Small intestine (tissue), 7 donors: ENCODE measurements at regions not wholly inside any gene's neighbourhood (a gene's known extent, or its start where the extent isn't known, plus 50 kb on each side); places are given as distances from the start of the nearest gene placed in this dataset.

Experiments
- DNase-seq, 2 donors: peaks; one replicate each; pipeline versions ENCODE4 v3.0.0 to v3.0.0-alpha.2; 2013
- FAIRE-seq: peaks from 2 replicates; lab custom pipeline; 2012; peaks lifted over from hg19 to GRCh38; lab: Jason Lieb, UNC
- H3K27ac ChIP-seq, 3 donors: one replicate each; pipeline ENCODE4 v1.5.1; 2013; ENCODE audit warnings: low read length in 2 of 3, mild to moderate bottlenecking in 2 of 3, control low read depth in 1 of 3, inconsistent platforms in 1 of 3, low read depth in 1 of 3, moderate library complexity in 1 of 3
- H3K27me3 ChIP-seq, 3 donors: one replicate each; pipeline ENCODE4 v1.6.1; 2013; ENCODE audit warnings: low read length in 3 of 3, inconsistent platforms in 1 of 3; ENCODE audit not compliant: control insufficient read depth in 3 of 3, insufficient read depth in 3 of 3
- H3K36me3 ChIP-seq, 3 donors: one replicate each; pipeline ENCODE4 v1.6.1; 2013; ENCODE audit warnings: low read length in 3 of 3, inconsistent platforms in 1 of 3, low read depth in 1 of 3, mild to moderate bottlenecking in 1 of 3, moderate library complexity in 1 of 3; ENCODE audit not compliant: control insufficient read depth in 3 of 3, insufficient read depth in 2 of 3
- H3K4me1 ChIP-seq, 3 donors: one replicate each; pipeline ENCODE4 v1.6.1; 2013; ENCODE audit warnings: low read length in 2 of 3, inconsistent platforms in 1 of 3, low read depth in 1 of 3, mild to moderate bottlenecking in 1 of 3, moderate library complexity in 1 of 3; ENCODE audit not compliant: control insufficient read depth in 3 of 3, insufficient read depth in 2 of 3
- H3K4me3 ChIP-seq, 3 donors: one replicate each; pipeline ENCODE4 v1.5.1; 2013; ENCODE audit warnings: low read length in 3 of 3, control low read depth in 1 of 3, inconsistent platforms in 1 of 3, low read depth in 1 of 3, mild to moderate bottlenecking in 1 of 3, moderate library complexity in 1 of 3
- H3K9me3 ChIP-seq, 2 donors: one replicate each; pipeline ENCODE4 v1.6.1; 2013; ENCODE audit warnings: low read depth in 1 of 2, low read length in 1 of 2; ENCODE audit not compliant: control insufficient read depth in 2 of 2, insufficient read depth in 1 of 2
- whole genome bisulfite sequencing, 3 donors: extraction: QIAGEN DNeasy Blood & Tissue Kit; methylation state at CpG; one replicate each; pipeline ENCODE4 v1.1.7; 2013; 5-methylcytosine and 5-hydroxymethylcytosine counted together
- donor health status: healthy with polysubstance abuse.
- donor health status: control.
- donor health status: control.
- donor health status: Bipolar disorder and iron deficiency.
- donor health status: healthy.

DNA sequence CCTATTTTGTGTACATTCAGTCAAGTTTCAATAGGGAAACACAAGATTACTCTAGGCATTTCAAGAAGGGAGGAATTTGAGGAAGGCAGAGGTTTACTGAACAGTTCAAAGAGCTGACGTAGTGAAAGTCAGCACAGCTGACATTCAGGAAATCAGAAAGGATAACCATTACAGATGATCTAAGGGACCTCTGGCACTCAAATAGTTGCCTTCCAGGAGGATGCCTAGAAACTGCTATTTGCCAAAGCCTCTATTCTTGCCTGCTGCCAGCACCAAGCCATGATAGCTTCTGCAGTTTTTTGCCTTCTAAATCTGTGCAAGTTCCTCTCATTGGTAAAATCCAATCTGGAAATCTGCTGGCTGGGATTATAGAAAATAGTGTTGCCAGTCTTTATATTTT is 373.1 kb downstream of the CSNK1G3 start:
- Histone ChIP-seq H3K36me3 (no peaks in the 10 kb centered on the region), H3K9me3 (no peaks in the 10 kb centered on the region), H3K4me1 (peaks cover 0 to 6% (median 0%) of the 10 kb centered on the region in 3 donors), H3K27me3 (no peaks in the 10 kb centered on the region), H3K4me3 (no peak overlapping the region), H3K27ac (no peak overlapping the region)
- FAIRE-seq = no peak
- DNase-seq = no peak
- 70 to 79% (median 77%) methylated on average over 1 of the region's 1 CpG for WGBS, 3 donors

DNA sequence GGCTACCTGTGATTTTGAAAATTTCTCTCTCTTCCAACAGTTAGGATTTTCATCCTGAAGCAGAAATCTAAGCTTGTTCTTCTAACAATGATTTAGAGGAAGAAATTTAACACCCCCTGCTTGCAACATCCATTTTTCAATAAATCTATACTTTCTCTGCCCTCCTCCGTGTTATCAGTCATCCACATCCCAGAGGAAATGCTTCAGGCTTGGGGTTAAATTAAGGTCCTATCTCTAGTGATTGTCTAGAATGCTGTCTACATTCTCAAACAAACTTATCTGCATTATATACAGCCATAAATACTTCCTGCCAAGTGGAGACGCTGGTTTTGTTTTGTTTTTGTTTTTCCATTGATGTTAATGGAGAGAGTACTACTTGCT is 371.0 kb downstream of the CSNK1G3 start:
- H3K4me3 ChIP-seq = no peak overlapping the region
- H3K27me3 ChIP-seq = no peaks in the 10 kb centered on the region
- DNase-seq (peak in 1 of 2 donors; percentile 3), FAIRE-seq (no peak)
- no peak overlapping the region for H3K27ac ChIP-seq
- no peaks in the 10 kb centered on the region for H3K36me3 ChIP-seq
- peaks cover 0 to 6% (median 0%) of the 10 kb centered on the region in 3 donors for H3K4me1 ChIP-seq
- 8 to 16% (median 8%) methylated on average over 2 of the region's 2 CpGs for WGBS, 3 donors
- no peaks in the 10 kb centered on the region for H3K9me3 ChIP-seq

DNA sequence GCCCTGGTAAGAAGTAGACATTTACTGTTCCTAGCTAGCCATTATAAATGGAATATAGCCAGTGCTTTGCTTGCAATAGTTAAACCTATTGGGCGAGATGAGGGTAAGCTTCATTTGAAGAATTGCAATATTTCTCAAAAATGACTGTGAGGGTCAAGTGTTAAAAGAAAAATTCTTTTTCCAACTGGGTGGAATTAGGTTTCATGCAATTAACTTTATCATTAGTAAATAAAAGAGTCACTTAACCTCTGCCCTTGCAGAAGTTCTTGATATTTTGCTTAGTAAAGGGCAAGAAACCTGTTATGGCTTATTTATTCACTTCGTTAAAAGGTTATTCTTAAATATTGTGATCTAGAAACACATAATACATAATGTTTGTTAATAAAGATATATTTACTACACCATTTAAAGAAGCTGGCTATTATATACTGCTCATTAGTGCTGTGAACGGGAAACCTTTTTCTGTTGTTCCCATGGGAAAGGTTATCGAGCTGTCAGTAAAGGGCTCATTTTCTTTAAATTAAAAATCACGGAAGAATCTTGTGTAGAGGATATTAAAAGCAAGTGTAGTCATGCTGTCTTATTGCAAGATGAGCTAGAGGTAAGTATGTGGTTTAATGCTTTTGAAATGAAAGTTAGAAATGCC is 370.5 kb downstream of the CSNK1G3 start:
- H3K27ac ChIP-seq = no peak overlapping the region
- WGBS, 3 donors = 16 to 57% (median 35%) methylated on average over 5 of the region's 5 CpGs
- peaks cover 0 to 6% (median 0%) of the 10 kb centered on the region in 3 donors for H3K4me1 ChIP-seq
- no peak overlapping the region for H3K4me3 ChIP-seq
- H3K36me3 ChIP-seq = no peaks in the 10 kb centered on the region
- H3K27me3 ChIP-seq = no peaks in the 10 kb centered on the region
- H3K9me3 ChIP-seq = no peaks in the 10 kb centered on the region
- DNase-seq = no peak
- FAIRE-seq = no peak

GRCh38 chr5:123881759-123882244 is 369.8 kb downstream of the CSNK1G3 start:
- no peak overlapping the region for H3K4me3 ChIP-seq
- H3K27ac ChIP-seq = no peak overlapping the region
- FAIRE-seq = no peak
- no peaks in the 10 kb centered on the region for H3K36me3 ChIP-seq
- no peaks in the 10 kb centered on the region for H3K27me3 ChIP-seq
- no peaks in the 10 kb centered on the region for H3K9me3 ChIP-seq
- H3K4me1 ChIP-seq = peaks cover 0 to 6% (median 0%) of the 10 kb centered on the region in 3 donors
- WGBS, 3 donors = 13 to 29% (median 18%) methylated on average over 6 of the region's 6 CpGs
- DNase-seq = peak in 1 of 2 donors; percentile 8

DNA sequence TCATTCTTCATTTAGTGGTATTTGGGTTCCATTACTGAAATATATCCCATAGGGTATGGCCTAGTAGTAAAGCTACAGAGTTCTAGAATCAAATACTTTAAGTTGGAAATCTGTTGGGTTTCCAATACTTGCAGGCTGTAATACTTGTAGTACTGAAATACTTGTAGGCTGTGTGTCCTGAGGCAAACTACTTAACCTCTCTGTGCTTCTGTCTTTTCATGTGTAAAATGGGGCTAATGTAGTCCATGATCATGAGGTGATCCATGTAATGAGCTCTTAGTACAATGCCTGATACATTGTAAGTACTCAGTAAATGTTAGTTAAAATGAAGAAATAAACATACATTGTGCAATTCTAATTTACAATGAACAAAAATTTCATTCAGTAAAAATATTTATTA is 368.9 kb downstream of the CSNK1G3 start:
- FAIRE-seq = no peak
- H3K36me3 ChIP-seq = no peaks in the 10 kb centered on the region
- no peak for DNase-seq
- H3K27ac ChIP-seq = no peak overlapping the region
- no peak overlapping the region for H3K4me3 ChIP-seq
- no peaks in the 10 kb centered on the region for H3K9me3 ChIP-seq
- H3K4me1 ChIP-seq = peaks cover 0 to 6% (median 0%) of the 10 kb centered on the region in 3 donors
- H3K27me3 ChIP-seq = no peaks in the 10 kb centered on the region

GRCh38 chr5:123879071-123879470 is 367.1 kb downstream of the CSNK1G3 start:
- Histone ChIP-seq H3K27ac (no peak overlapping the region), H3K36me3 (no peaks in the 10 kb centered on the region), H3K27me3 (no peaks in the 10 kb centered on the region), H3K4me1 (peaks cover 3 to 23% (median 5%) of the 10 kb centered on the region in 3 donors), H3K9me3 (no peaks in the 10 kb centered on the region), H3K4me3 (no peak overlapping the region)
- FAIRE-seq (no peak), DNase-seq (no peak)
- 59 to 72% (median 71%) methylated on average over 4 of the region's 4 CpGs for WGBS, 3 donors

DNA sequence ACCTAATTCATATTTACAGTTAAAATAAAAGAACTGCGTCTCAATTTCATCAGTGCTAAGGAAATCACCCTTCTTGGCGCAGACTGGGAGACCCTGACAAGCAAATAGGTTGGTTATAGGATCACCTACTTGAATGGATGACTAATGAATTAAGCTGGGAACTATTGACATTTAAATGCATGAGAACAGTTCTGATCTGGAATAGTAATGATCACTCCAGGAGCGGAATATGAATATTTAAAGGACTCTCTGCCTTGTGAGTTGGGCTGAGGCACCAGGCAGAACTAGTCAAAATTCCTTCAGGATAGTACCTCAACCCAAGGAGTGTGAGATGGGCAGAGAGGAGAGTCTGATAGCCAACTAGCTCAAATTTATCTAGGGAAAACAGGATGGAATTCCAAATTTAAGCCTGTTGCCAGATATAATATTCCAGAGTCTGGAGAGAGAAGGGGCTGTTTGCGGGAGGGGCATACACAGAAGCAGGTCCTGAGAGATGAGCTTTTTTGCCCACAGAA is 364.4 kb downstream of the CSNK1G3 start:
- no peaks in the 10 kb centered on the region for H3K9me3 ChIP-seq
- H3K27ac ChIP-seq = no peak overlapping the region
- no peaks in the 10 kb centered on the region for H3K27me3 ChIP-seq
- DNase-seq (no peak), FAIRE-seq (no peak)
- H3K36me3 ChIP-seq = no peaks in the 10 kb centered on the region
- H3K4me1 ChIP-seq = peaks cover 3 to 16% (median 5%) of the 10 kb centered on the region in 3 donors
- 91 to 93% (median 92%) methylated on average over 4 of the region's 4 CpGs for WGBS, 3 donors
- no peak overlapping the region for H3K4me3 ChIP-seq

DNA sequence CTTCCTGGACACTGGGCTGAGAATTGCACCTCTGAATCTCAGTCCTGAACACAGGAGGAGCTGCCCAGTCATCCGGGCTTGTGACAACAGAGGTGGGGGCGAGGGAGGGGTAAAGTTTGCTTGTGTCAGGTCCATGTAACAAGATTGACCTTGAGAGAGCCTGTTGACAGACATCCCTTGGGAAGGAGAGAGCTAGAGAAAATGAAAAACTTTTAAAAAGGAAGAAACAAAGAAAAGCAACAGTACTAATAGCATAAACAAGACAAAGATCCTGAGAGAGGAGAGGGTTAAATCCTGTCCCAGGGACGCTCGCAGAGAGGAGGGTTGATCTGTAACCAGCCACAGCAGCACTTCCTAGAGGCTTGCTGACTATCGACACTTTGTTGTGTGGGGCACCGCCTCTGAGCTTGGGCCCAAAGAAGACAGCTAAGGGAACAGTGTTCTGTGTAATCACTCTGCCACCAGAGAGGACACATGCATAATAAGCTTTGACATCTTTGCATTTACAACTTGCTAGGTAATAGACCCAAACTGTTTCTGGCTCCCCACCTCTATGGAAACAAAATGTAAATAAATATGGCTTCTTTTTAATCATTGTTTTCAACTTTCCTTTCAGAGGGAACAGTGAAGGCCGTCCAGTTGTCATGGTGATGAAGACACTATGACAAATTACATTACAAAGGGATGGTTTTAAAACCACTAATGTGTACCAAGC is 363.7 kb downstream of the CSNK1G3 start:
- peak; percentile 31 to 69 for DNase-seq
- Histone ChIP-seq H3K27me3 (no peaks in the 10 kb centered on the region), H3K4me3 (no peak overlapping the region), H3K36me3 (no peaks in the 10 kb centered on the region), H3K27ac (peak overlapping the region in 1 of 3 donors; percentile 29), H3K9me3 (no peaks in the 10 kb centered on the region), H3K4me1 (peaks cover 3 to 16% (median 5%) of the 10 kb centered on the region in 3 donors)
- no peak for FAIRE-seq
- 8 to 30% (median 24%) methylated on average over 7 of the region's 7 CpGs for WGBS, 3 donors
